ENCODE measurements at regions not wholly inside any gene's neighbourhood (a gene's known extent, or its start where the extent isn't known, plus 50 kb on each side); places are given as distances from the start of the nearest gene placed in this dataset.

GRCh38 chr1:236332092-236332758 lies 50.5 kb upstream of the ERO1B start:
- TF ChIP-seq EZH2phosphoT487 (IDR thresholded peaks at IDR 0.05; ENCODE audit: insufficient read depth, low read depth) (no peak), EZH2 (IDR thresholded peaks at IDR 0.05; ENCODE audit: insufficient read depth, poor library complexity, severe bottlenecking) (no peak)

Measured in GM23248 (cell line).